WTC11 (cell line): ENCODE measurements at regions not wholly inside any gene's neighbourhood (a gene's known extent, or its start where the extent isn't known, plus 50 kb on each side); places are given as distances from the start of the nearest gene placed in this dataset.

Experiments
- ATAC-seq: fragments of 200-7000 bp; cut with Tn5 transposase; 2 replicates; pipeline ENCODE4 v1.10.0; 2021; ENCODE audit warnings: mild to moderate bottlenecking, moderate library complexity
- CTCF ChIA-PET: fragments of 300-600 bp; sonication (Branson Sonifier 250); formaldehyde crosslinking; loops from one replicate; lab custom pipeline; 2021; ENCODE audit warnings: antibody characterized with exemption; lab: Charles Lee
- POLR2A ChIA-PET: fragments of 350-600 bp; sonication (Branson Sonifier 250); formaldehyde crosslinking; loops from one replicate; lab custom pipeline; 2021; ENCODE audit warnings: antibody characterized with exemption; lab: Charles Lee
- DNase-seq: peaks from one replicate; pipeline ENCODE4 v3.0.0; 2021; ENCODE audit warnings: low spot score
- H3K27ac Mint-ChIP-seq: 2 replicates; pipeline ENCODE4 v1.8.0; 2021; ENCODE audit warnings: mixed read lengths
- H3K27me3 Mint-ChIP-seq: 2 replicates; pipeline ENCODE4 v1.8.0; 2021; ENCODE audit warnings: low read depth, mild to moderate bottlenecking, moderate library complexity, mixed read lengths
- H3K36me3 Mint-ChIP-seq: 2 replicates; pipeline ENCODE4 v1.8.0; 2021; ENCODE audit warnings: mixed read lengths
- H3K4me1 Mint-ChIP-seq: 2 replicates; pipeline ENCODE4 v1.8.0; 2022; ENCODE audit warnings: mixed read lengths
- H3K4me3 Mint-ChIP-seq: 2 replicates; pipeline ENCODE4 v1.8.0; 2021; ENCODE audit warnings: mild to moderate bottlenecking, moderate library complexity, mixed read lengths
- H3K9me3 Mint-ChIP-seq: 2 replicates; pipeline ENCODE4 v1.8.0; 2021; ENCODE audit warnings: mixed read lengths
- ATF3 ChIP-seq: sonication (generic); formaldehyde crosslinking; conservative IDR thresholded peaks from 2 replicates; pipeline ENCODE4 v1.8.1; 2022; ENCODE audit warnings: mild to moderate bottlenecking, missing genetic modification reagents
- CTCF ChIP-seq: fragments of 200-600 bp; IDR thresholded peaks from 2 replicates; pipeline ENCODE4 v1.8.0; 2022; ENCODE audit warnings: antibody characterized with exemption
- FOXP1 ChIP-seq: sonication (generic); formaldehyde crosslinking; IDR thresholded peaks from 2 replicates; pipeline ENCODE4 v1.8.0; 2022; ENCODE audit warnings: missing genetic modification reagents, mild to moderate bottlenecking, moderate library complexity, borderline replicate concordance
- NFE2L1 ChIP-seq: sonication (generic); formaldehyde crosslinking; IDR thresholded peaks from 2 replicates; pipeline ENCODE4 v1.8.1; 2023; ENCODE audit warnings: missing genetic modification reagents
- NR2C2 ChIP-seq: sonication (generic); formaldehyde crosslinking; IDR thresholded peaks from 2 replicates; pipeline ENCODE4 v1.8.0; 2022; ENCODE audit warnings: mild to moderate bottlenecking, missing genetic modification reagents
- PREB ChIP-seq: sonication (generic); formaldehyde crosslinking; IDR thresholded peaks from 2 replicates; pipeline ENCODE4 v1.8.1; 2022; ENCODE audit warnings: mild to moderate bottlenecking, missing genetic modification reagents, moderate library complexity, borderline replicate concordance
- SMAD3 ChIP-seq: sonication (generic); formaldehyde crosslinking; IDR thresholded peaks from 2 replicates; pipeline ENCODE4 v1.8.0; 2022; ENCODE audit warnings: missing genetic modification reagents, mild to moderate bottlenecking, borderline replicate concordance
- ZNF121 ChIP-seq: sonication (generic); formaldehyde crosslinking; IDR thresholded peaks from 2 replicates; pipeline ENCODE4 v1.8.0; 2023; ENCODE audit warnings: missing genetic modification reagents
- TF ChIP-seq, protein P1 (sequence below): sonication (generic); formaldehyde crosslinking; IDR thresholded peaks from 2 replicates; pipeline ENCODE4 v1.8.0; 2023; ENCODE audit warnings: missing genetic modification reagents, mild to moderate bottlenecking, borderline replicate concordance
- TF ChIP-seq, protein P2 (sequence below): fragments of 250-450 bp; sonication (Bioruptor Pico); IDR thresholded peaks from 2 replicates; pipeline ENCODE4 v1.9.0; 2021; ENCODE audit warnings: mild to moderate bottlenecking, borderline replicate concordance
- TF ChIP-seq, protein P3 (sequence below): sonication (generic); formaldehyde crosslinking; conservative IDR thresholded peaks from 2 replicates; pipeline ENCODE4 v1.8.1; 2023; ENCODE audit warnings: mild to moderate bottlenecking, low read depth, missing genetic modification reagents, moderate library complexity

DNA sequence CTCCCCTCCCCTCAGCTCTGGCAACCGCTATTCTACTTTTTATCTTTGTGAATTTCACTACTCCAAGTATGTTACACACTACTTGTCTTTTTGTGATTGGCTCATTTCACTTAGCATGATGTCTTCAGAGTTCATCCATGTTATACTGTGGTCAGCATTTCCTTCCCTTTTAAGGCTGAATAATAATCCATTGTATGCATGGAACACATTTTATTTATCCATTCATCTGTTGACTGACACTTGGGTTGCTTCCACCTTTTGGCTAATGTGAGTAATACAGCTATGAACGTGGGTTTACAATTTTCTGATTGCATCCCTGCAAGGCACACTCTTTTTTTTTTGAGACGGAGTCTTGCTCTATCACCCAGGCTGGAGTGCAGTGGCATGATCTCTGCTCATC lies 53.0 kb upstream of the FUT8 start:
- no peak for TF ChIP-seq PREB (CRISPR knock-in tag)
- TF ChIP-seq, protein P1, sequence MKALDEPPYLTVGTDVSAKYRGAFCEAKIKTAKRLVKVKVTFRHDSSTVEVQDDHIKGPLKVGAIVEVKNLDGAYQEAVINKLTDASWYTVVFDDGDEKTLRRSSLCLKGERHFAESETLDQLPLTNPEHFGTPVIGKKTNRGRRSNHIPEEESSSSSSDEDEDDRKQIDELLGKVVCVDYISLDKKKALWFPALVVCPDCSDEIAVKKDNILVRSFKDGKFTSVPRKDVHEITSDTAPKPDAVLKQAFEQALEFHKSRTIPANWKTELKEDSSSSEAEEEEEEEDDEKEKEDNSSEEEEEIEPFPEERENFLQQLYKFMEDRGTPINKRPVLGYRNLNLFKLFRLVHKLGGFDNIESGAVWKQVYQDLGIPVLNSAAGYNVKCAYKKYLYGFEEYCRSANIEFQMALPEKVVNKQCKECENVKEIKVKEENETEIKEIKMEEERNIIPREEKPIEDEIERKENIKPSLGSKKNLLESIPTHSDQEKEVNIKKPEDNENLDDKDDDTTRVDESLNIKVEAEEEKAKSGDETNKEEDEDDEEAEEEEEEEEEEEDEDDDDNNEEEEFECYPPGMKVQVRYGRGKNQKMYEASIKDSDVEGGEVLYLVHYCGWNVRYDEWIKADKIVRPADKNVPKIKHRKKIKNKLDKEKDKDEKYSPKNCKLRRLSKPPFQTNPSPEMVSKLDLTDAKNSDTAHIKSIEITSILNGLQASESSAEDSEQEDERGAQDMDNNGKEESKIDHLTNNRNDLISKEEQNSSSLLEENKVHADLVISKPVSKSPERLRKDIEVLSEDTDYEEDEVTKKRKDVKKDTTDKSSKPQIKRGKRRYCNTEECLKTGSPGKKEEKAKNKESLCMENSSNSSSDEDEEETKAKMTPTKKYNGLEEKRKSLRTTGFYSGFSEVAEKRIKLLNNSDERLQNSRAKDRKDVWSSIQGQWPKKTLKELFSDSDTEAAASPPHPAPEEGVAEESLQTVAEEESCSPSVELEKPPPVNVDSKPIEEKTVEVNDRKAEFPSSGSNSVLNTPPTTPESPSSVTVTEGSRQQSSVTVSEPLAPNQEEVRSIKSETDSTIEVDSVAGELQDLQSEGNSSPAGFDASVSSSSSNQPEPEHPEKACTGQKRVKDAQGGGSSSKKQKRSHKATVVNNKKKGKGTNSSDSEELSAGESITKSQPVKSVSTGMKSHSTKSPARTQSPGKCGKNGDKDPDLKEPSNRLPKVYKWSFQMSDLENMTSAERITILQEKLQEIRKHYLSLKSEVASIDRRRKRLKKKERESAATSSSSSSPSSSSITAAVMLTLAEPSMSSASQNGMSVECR (CRISPR knock-in tag) = no peak
- TF ChIP-seq ZNF121 (CRISPR knock-in tag) = no peak
- TF ChIP-seq, protein P2, sequence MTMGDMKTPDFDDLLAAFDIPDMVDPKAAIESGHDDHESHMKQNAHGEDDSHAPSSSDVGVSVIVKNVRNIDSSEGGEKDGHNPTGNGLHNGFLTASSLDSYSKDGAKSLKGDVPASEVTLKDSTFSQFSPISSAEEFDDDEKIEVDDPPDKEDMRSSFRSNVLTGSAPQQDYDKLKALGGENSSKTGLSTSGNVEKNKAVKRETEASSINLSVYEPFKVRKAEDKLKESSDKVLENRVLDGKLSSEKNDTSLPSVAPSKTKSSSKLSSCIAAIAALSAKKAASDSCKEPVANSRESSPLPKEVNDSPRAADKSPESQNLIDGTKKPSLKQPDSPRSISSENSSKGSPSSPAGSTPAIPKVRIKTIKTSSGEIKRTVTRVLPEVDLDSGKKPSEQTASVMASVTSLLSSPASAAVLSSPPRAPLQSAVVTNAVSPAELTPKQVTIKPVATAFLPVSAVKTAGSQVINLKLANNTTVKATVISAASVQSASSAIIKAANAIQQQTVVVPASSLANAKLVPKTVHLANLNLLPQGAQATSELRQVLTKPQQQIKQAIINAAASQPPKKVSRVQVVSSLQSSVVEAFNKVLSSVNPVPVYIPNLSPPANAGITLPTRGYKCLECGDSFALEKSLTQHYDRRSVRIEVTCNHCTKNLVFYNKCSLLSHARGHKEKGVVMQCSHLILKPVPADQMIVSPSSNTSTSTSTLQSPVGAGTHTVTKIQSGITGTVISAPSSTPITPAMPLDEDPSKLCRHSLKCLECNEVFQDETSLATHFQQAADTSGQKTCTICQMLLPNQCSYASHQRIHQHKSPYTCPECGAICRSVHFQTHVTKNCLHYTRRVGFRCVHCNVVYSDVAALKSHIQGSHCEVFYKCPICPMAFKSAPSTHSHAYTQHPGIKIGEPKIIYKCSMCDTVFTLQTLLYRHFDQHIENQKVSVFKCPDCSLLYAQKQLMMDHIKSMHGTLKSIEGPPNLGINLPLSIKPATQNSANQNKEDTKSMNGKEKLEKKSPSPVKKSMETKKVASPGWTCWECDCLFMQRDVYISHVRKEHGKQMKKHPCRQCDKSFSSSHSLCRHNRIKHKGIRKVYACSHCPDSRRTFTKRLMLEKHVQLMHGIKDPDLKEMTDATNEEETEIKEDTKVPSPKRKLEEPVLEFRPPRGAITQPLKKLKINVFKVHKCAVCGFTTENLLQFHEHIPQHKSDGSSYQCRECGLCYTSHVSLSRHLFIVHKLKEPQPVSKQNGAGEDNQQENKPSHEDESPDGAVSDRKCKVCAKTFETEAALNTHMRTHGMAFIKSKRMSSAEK (CRISPR knock-in tag) = no peak
- TF ChIP-seq FOXP1 (CRISPR knock-in tag) = no peak
- no peak for TF ChIP-seq NFE2L1
- TF ChIP-seq ATF3 = no peak
- TF ChIP-seq SMAD3 = no peak
- TF ChIP-seq CTCF = no peak
- TF ChIP-seq, protein P3, sequence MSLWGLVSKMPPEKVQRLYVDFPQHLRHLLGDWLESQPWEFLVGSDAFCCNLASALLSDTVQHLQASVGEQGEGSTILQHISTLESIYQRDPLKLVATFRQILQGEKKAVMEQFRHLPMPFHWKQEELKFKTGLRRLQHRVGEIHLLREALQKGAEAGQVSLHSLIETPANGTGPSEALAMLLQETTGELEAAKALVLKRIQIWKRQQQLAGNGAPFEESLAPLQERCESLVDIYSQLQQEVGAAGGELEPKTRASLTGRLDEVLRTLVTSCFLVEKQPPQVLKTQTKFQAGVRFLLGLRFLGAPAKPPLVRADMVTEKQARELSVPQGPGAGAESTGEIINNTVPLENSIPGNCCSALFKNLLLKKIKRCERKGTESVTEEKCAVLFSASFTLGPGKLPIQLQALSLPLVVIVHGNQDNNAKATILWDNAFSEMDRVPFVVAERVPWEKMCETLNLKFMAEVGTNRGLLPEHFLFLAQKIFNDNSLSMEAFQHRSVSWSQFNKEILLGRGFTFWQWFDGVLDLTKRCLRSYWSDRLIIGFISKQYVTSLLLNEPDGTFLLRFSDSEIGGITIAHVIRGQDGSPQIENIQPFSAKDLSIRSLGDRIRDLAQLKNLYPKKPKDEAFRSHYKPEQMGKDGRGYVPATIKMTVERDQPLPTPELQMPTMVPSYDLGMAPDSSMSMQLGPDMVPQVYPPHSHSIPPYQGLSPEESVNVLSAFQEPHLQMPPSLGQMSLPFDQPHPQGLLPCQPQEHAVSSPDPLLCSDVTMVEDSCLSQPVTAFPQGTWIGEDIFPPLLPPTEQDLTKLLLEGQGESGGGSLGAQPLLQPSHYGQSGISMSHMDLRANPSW = no peak
- no peak for TF ChIP-seq NR2C2 (CRISPR knock-in tag)
- TF ChIP-seq, all 79 proteins: peak for 0
- POLR2A ChIA-PET = no interaction called here
- H3K27ac Mint-ChIP-seq = no peak overlapping the region
- CTCF ChIA-PET = interaction anchor here (1.0 kb wide), 1 partner anchor 195 kb away, joined by 4 read pairs; no protein-coding TSS in a partner anchor
- peaks cover 2% of the 10 kb centered on the region; the same call in 1 of the 2 replicates for H3K27me3 Mint-ChIP-seq
- H3K4me3 Mint-ChIP-seq = no peak overlapping the region
- H3K4me1 Mint-ChIP-seq = peaks cover 24% of the 10 kb centered on the region
- ATAC-seq (no peak), DNase-seq (no peak)
- no peaks in the 10 kb centered on the region for H3K36me3 Mint-ChIP-seq
- H3K9me3 Mint-ChIP-seq = no peaks in the 10 kb centered on the region
